Thyroid gland (tissue), 4 donors: ENCODE measurements at regions not wholly inside any gene's neighbourhood (a gene's known extent, or its start where the extent isn't known, plus 50 kb on each side); places are given as distances from the start of the nearest gene placed in this dataset.

Source experiments
- POLR2A ChIP-seq, 2 donors: fragments of 450-650 bp; IDR thresholded peaks; one replicate each; pipeline ENCODE4 v1.6.1; 2017; ENCODE audit warnings: antibody characterized with exemption in 2 of 2, mild to moderate bottlenecking in 2 of 2, moderate library complexity in 1 of 2
- TF ChIP-seq, protein P1 (sequence below), 6 experiments: fragments of 200-600 bp in 3 of 6; fragments of 450-650 bp in 3 of 6; sonication (generic) in 3 of 6; IDR thresholded peaks; one replicate each; pipeline ENCODE4 v1.5.1; 2016 to 2019; ENCODE audit warnings: antibody characterized with exemption in 6 of 6, mild to moderate bottlenecking in 2 of 6, inconsistent platforms in 1 of 6, moderate library complexity in 1 of 6

DNA sequence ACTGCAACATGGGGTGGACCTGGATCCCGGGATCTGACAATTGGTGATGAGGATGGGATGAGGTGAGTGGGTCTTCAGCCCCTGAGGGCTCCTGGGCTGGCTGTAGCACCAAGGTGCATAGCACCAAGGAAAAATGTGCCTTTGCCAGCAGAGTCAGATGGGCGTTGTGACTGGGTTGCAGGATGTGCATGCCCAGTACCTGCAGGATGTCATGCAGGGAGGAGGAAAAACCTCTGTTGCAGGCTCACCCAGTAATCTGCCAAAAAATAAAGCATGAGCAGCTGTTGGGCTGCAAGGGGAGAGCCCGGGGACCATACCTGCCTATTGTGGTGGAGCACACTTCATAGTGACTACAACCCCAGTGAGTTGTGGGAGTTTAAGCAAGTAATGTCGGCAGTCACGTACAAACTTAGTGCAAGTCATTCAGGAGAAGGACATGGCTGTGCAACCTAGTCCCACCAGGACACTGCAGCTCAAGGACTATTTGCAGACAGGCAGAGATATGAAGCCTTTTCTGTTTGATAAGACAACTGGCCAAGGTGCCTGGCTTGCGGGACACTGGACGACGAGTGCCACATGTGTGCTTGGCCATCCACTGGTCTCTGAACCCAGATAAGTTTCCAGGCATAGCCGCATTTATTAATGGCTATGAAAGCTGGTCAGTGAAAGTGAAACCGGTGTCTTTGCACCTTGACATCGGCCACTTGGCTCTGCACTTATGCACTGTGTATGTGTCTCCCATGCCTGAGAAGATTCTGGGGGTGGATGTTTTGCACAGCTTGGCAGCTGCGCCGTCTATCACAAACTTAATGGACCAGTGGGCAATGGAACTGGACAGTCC, 499.8 kb downstream of the KCNJ2 start:
- TF ChIP-seq, protein P1, sequence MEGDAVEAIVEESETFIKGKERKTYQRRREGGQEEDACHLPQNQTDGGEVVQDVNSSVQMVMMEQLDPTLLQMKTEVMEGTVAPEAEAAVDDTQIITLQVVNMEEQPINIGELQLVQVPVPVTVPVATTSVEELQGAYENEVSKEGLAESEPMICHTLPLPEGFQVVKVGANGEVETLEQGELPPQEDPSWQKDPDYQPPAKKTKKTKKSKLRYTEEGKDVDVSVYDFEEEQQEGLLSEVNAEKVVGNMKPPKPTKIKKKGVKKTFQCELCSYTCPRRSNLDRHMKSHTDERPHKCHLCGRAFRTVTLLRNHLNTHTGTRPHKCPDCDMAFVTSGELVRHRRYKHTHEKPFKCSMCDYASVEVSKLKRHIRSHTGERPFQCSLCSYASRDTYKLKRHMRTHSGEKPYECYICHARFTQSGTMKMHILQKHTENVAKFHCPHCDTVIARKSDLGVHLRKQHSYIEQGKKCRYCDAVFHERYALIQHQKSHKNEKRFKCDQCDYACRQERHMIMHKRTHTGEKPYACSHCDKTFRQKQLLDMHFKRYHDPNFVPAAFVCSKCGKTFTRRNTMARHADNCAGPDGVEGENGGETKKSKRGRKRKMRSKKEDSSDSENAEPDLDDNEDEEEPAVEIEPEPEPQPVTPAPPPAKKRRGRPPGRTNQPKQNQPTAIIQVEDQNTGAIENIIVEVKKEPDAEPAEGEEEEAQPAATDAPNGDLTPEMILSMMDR (IDR thresholded peaks at IDR 0.05): no peak
- no peak for TF ChIP-seq POLR2A (IDR thresholded peaks at IDR 0.05)
